NT2/D1 (cell line): ENCODE measurements at regions not wholly inside any gene's neighbourhood (a gene's known extent, or its start where the extent isn't known, plus 50 kb on each side); places are given as distances from the start of the nearest gene placed in this dataset.

Experiments
- YY1 ChIP-seq: IDR thresholded peaks from 2 replicates; pipeline ENCODE4 v1.6.1; 2011; ENCODE audit not compliant: insufficient read length, insufficient read depth
- ZNF274 ChIP-seq: IDR thresholded peaks from 2 replicates; pipeline ENCODE4 v1.6.1; 2011; ENCODE audit warnings: mild to moderate bottlenecking, low read depth, low read length

GRCh38 chr7:22019931-22020330 is 74.2 kb upstream of the CDCA7L start:
- TF ChIP-seq ZNF274 (no peak), YY1 (no peak)
